Skin of body (tissue), 2 donors: ENCODE measurements at regions not wholly inside any gene's neighbourhood (a gene's known extent, or its start where the extent isn't known, plus 50 kb on each side); places are given as distances from the start of the nearest gene placed in this dataset. TPM values are rescaled to one million over a fixed set of nuclear protein-coding genes. Genes with fewer than 3 reads are reported as not detected.

Experiments used
- DNase-seq: peaks from one replicate; lab custom pipeline; 2025; lab: John Stamatoyannopoulos, UW
- small RNA-seq: library from RNA; depleted of rRNA; stranded (forward); fragments of <200 nt; gene quantifications from one replicate; pipeline ENCODE3, GENCODE V24; 2014; ENCODE audit warnings: low replicate concordance

DNA sequence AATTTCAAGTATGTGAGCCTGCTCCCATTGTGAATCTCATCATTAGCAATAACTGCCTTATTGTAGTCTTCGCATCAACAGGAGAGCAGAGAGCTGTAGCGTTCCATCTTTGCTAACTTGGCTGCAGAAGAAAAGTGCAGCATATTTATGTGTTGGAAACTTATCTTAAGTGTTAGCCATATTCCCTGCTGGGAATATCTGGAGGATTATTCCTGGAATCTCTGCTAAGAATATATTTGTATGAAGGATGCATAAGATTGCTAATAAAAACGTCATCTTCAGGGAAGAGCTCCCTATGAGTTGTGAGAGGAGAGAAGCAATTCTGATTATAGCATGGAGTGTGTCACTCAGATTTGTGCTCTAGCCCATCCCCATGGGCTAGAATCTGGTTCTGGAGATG lies 115.1 kb upstream of the REG3G start:
- no peak for DNase-seq

DNA sequence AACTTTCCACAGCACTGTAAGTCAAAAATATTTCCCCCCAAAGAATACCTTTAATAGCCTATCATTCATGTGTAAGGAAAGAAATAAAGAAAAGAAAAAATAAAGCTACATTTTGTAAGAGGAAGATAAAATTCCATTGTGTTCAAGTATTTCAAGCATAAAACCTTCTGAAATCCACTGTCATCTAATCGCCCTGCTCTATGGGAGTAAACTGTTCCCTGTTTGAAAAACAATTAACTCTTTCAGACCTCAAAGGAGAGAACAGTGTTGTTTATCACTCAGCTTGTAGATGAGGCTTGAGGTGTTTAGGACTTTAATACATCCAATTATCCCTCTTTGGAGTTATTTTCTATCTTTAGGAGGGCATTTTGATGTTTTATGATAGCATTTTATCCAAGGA lies 112.2 kb upstream of the REG3G start:
- DNase-seq, result no peak

- DNase-seq, result no peak
Measured at GRCh38 chr2:78925258-78925657, 100.2 kb upstream of the REG3G start.

DNA sequence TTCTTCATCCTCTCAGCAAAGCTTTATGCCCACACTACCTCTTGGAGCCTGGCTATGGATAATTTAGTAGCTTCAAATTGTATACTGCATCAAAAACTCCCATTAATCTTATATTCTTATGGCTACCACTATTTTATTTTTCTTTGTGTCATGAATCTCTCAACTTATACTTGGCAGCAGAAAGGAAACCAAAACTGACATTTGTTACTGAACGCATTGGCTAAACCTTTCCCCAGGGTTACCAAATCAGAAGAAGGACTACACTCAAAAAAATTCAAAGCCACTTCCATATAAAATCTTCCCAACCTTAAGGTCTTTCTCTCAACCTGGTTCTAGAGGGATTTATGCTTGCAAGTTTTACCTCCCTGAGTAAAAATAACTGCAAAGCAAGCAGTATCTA lies 97.0 kb upstream of the REG3G start:
- DNase-seq, result no peak

DNA sequence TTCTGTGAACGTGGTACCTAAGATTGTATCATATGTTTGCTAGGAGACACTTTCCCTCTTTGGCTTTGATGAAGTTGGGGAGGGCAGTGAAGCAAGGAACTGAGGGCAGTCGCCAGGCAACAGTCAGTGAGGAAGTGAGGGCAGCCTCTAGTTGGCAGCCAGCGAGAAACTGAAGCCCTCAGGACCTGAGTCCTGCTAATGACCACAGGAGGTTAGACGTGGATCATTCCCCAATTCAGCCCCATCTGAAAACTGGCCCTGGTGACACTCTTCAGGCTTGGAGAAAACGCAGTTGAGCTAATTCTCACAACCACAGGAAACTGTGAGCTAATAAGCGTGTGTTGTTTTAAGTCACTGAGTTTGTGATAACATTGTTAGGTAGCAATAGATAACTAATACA lies 84.5 kb upstream of the REG3G start:
- no peak for DNase-seq

- no peak for DNase-seq
Measured at GRCh38 chr2:78941751-78942150, 83.8 kb upstream of the REG3G start.

- no peak for DNase-seq
Measured at GRCh38 chr2:78963881-78964280, 61.6 kb upstream of the REG3G start.

GRCh38 chr2:78967294-78967693 lies 58.2 kb upstream of the REG3G start:
- DNase-seq, result no peak

DNA sequence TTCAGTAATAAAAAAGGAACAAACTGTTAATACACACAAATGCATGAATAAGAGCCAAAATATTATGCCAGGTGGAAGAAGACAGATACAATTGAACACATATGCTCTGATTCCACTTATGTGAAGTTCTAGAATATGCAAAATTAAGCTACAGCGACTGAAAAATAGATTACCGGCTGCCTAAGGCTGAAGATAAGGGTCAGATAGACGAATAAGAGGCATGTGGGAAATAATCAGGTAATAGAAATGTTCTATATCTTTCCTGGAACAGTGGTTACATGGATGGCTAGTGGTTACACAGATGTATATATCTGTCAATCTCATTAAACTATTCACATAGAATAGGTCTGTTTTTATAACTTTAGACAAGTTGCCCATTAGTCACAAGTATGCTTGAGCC lies 51.9 kb upstream of the REG3G start:
- DNase-seq, result no peak

Small RNAs in the stretch of these regions (small RNA-seq; reads per million reads assigned to genes)
- gene RNU6-812P (not detected), gene RNU6-827P (not detected)
